K562 (cell line): ENCODE measurements at regions not wholly inside any gene's neighbourhood (a gene's known extent, or its start where the extent isn't known, plus 50 kb on each side); places are given as distances from the start of the nearest gene placed in this dataset.
A peak's percentile ranks its signal among the peaks of the same experiment; 100 is the strongest.

Source experiments
- ATAC-seq: fragments of 200-7000 bp; cut with Tn5 transposase; 3 replicates; pipeline ENCODE4 v1.9.1; 2020; ENCODE audit warnings: moderate library complexity
- BruUV-seq: library from RNA; stranded (reverse); fragments of 400-500 nt; replicated peaks from 2 replicates; lab custom pipeline; 2021; lab: Mats Ljungman, UMichigan
- CTCF ChIA-PET: fragments of 300-600 bp; formaldehyde crosslinking; extraction: SDS; loops from one replicate; lab custom pipeline; 2021; ENCODE audit warnings: low intra/inter-chr PET ratio; lab: Yijun Ruan, JAX
- POLR2A ChIA-PET: fragments of 300-600, 350-650 bp; sonication (Branson Sonifier 250); formaldehyde crosslinking; extraction: SDS; loops from one replicate; lab custom pipeline; 2021; ENCODE audit warnings: antibody characterized with exemption, inconsistent platforms; lab: Yijun Ruan, JAX
- DNase-seq, 4 experiments: peaks; one replicate each; pipeline versions ENCODE4 v3.0.0 to v3.0.0-alpha.2; 2011 to 2018; ENCODE audit warnings: low spot score in 3 of 4, mixed read lengths in 3 of 4; ENCODE audit errors: extremely low read depth in 1 of 4
- FAIRE-seq: peaks from 2 replicates; lab custom pipeline; 2011; peaks lifted over from hg19 to GRCh38; lab: Jason Lieb, UNC
- H2AFZ ChIP-seq: 2 replicates; pipeline ENCODE4 v1.6.0; 2011; ENCODE audit warnings: low read depth, low read length, control low read depth, inconsistent platforms
- H3K27ac ChIP-seq: fragments of 200-600 bp; 3 replicates; pipeline ENCODE4 v1.8.0; 2011; ENCODE audit warnings: low read depth, mild to moderate bottlenecking, control low read depth, inconsistent platforms, low read length, moderate library complexity, mixed read lengths; ENCODE audit errors: extremely low read depth
- H3K27me3 ChIP-seq, 2 experiments: fragments of 300-600 bp in 1 of 2; 2 replicates in 1 of 2; 3 replicates in 1 of 2; pipeline versions ENCODE4 v1.6.0 to v1.8.0; 2011; ENCODE audit warnings: inconsistent platforms in 2 of 2, low read length in 2 of 2, mild to moderate bottlenecking in 1 of 2, mixed read lengths in 1 of 2, moderate library complexity in 1 of 2; ENCODE audit not compliant: control insufficient read depth in 2 of 2, insufficient read depth in 2 of 2
- H3K36me3 ChIP-seq: fragments of 300-600 bp; 3 replicates; pipeline ENCODE4 v1.8.0; 2011; ENCODE audit warnings: mild to moderate bottlenecking, low read length, inconsistent platforms; ENCODE audit not compliant: control insufficient read depth, insufficient read depth
- H3K4me1 ChIP-seq, 2 experiments: fragments of 200-600 bp in 1 of 2; replicated peaks in 1 of 2; 2 replicates in 1 of 2; 3 replicates in 1 of 2; pipeline versions ENCODE4 v1.5.1 to v1.8.0; 2011; ENCODE audit warnings: inconsistent platforms in 2 of 2, low read length in 2 of 2, mild to moderate bottlenecking in 1 of 2, mixed read lengths in 1 of 2, moderate library complexity in 1 of 2; ENCODE audit not compliant: control insufficient read depth in 2 of 2, insufficient read depth in 2 of 2
- H3K4me2 ChIP-seq: 2 replicates; pipeline ENCODE4 v1.6.1; 2011; ENCODE audit warnings: low read length, control low read depth, inconsistent platforms, mixed read lengths; ENCODE audit not compliant: insufficient read depth
- H3K4me3 ChIP-seq: fragments of 200-600 bp; sonication (generic), shearing (Covaris generic); 2 replicates; pipeline ENCODE4 v1.5.1; 2016; ENCODE audit warnings: control low read depth, inconsistent platforms
- H3K79me2 ChIP-seq: fragments of 200-600 bp; 3 replicates; pipeline ENCODE4 v1.8.0; 2011; ENCODE audit warnings: low read length, inconsistent platforms; ENCODE audit not compliant: control insufficient read depth, insufficient read depth
- H3K9ac ChIP-seq, 2 experiments: 2 replicates each; pipeline versions ENCODE4 v1.6.0 to v1.6.1; 2011; ENCODE audit warnings: low read depth in 2 of 2, low read length in 2 of 2, control low read depth in 1 of 2, inconsistent platforms in 1 of 2, mild to moderate bottlenecking in 1 of 2, mixed read lengths in 1 of 2; ENCODE audit not compliant: insufficient read depth in 1 of 2
- H3K9me1 ChIP-seq: one replicate; pipeline ENCODE4 v1.6.0; 2011; ENCODE audit warnings: inconsistent platforms, mild to moderate bottlenecking, low read length, moderate library complexity; ENCODE audit not compliant: control insufficient read depth, insufficient read depth
- H3K9me3 ChIP-seq: replicated peaks from 2 replicates; pipeline ENCODE4 v1.5.1; 2011; ENCODE audit warnings: low read depth, low read length, inconsistent platforms; ENCODE audit not compliant: control insufficient read depth, insufficient read depth
- H4K20me1 ChIP-seq: replicated peaks from 2 replicates; pipeline ENCODE4 v1.6.1; 2011; ENCODE audit warnings: low read length, inconsistent platforms, mixed read lengths; ENCODE audit not compliant: control insufficient read depth, insufficient read depth
- GATA2 ChIP-seq: sonication (generic); formaldehyde crosslinking; IDR thresholded peaks from 2 replicates; pipeline ENCODE4 v1.4.0; 2020; ENCODE audit warnings: mild to moderate bottlenecking, missing genetic modification reagents
- RFX1 ChIP-seq: fragments of 450-650 bp; IDR thresholded peaks from 2 replicates; pipeline ENCODE4 v1.6.1; 2016; ENCODE audit warnings: mild to moderate bottlenecking, moderate library complexity
- ZNF263 ChIP-seq: sonication (generic); formaldehyde crosslinking; IDR thresholded peaks from 2 replicates; pipeline ENCODE4 v1.8.0; 2022; ENCODE audit warnings: mild to moderate bottlenecking, missing genetic modification reagents, borderline replicate concordance
- WGBS: fragments of 100-300 bp; shearing (Covaris generic); methylation state at CpG from one replicate; pipeline ENCODE4 v1.1.6; 2016; ENCODE audit warnings: low coverage, mixed read lengths; ENCODE audit not compliant: insufficient coverage; ENCODE audit errors: missing lambda C conversion rate; 5-methylcytosine and 5-hydroxymethylcytosine counted together
- in situ Hi-C: fragments of 300-500 bp; cut with MboI; formaldehyde crosslinking; loops from 4 replicates; pipeline ENCODE4 v1.15.0; 2018; ENCODE audit warnings: inconsistent platforms, mixed read lengths
- intact Hi-C: fragments of 100-400 bp; cut with micrococcal nuclease; formaldehyde crosslinking; loops from 2 replicates; pipeline ENCODE4 v1.14.2; 2022
- TF ChIP-seq, protein P1 (sequence below): sonication (generic); formaldehyde crosslinking; IDR thresholded peaks from 2 replicates; pipeline ENCODE4 v1.8.0; 2022; ENCODE audit warnings: missing genetic modification reagents, mild to moderate bottlenecking, borderline replicate concordance

GRCh38 chr2:187799601-187800000, 245.4 kb upstream of the TFPI start:
- FAIRE-seq (no peak), ATAC-seq (no peak), DNase-seq (no peak)
- Histone ChIP-seq H2AFZ (no peak overlapping the region), H3K9me1 (no peaks in the 10 kb centered on the region), H3K79me2 (no peaks in the 10 kb centered on the region), H3K4me2 (no peak overlapping the region), H3K4me3 (no peak overlapping the region), H3K9ac (no peak overlapping the region), H3K9me3 (no peaks in the 10 kb centered on the region), H3K36me3 (no peaks in the 10 kb centered on the region), H3K27me3 (no peaks in the 10 kb centered on the region), H3K27ac (no peak overlapping the region), H3K4me1 (no peaks in the 10 kb centered on the region), H4K20me1 (no peaks in the 10 kb centered on the region)
- in situ Hi-C loops (no loop called here), intact Hi-C loops (no loop called here)
- ChIA-PET POLR2A (no interaction called here), CTCF (no interaction called here)
- 12% methylated on average over 5 of the region's 5 CpGs for WGBS
- BruUV-seq, result no TSS peak
- TF ChIP-seq, protein P1, sequence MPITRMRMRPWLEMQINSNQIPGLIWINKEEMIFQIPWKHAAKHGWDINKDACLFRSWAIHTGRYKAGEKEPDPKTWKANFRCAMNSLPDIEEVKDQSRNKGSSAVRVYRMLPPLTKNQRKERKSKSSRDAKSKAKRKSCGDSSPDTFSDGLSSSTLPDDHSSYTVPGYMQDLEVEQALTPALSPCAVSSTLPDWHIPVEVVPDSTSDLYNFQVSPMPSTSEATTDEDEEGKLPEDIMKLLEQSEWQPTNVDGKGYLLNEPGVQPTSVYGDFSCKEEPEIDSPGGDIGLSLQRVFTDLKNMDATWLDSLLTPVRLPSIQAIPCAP (CRISPR knock-in tag), result no peak
- TF ChIP-seq RFX1, result peak; percentile 45
- no peak for TF ChIP-seq GATA2 (CRISPR knock-in tag)

DNA sequence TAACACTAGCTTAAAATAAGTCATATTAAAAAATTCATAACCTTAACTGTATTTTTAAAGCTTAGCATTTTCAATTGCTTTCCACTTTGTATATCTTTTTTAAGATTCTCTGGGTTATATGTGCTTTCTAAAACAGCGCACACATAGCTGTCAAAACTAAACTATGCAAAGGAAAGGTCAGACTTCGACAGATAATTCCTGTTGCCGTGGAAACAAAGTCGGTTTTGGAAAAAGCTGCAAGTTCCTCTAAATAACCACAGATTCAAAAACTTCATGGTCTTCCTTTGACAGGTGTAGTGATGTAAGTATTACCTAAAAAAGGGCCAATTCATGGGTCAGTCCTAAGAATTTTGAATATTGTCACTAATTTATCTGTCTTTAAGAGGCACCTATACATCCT, 249.6 kb upstream of the TFPI start:
- 0 out of 2 replicates have a peak, but pooled peaks cover 2% of the 10 kb centered on the region for H3K9me3 ChIP-seq
- ATAC-seq, result no peak
- H3K4me1 ChIP-seq, result no peaks in the 10 kb centered on the region
- no peak overlapping the region for H3K4me2 ChIP-seq
- H3K4me3 ChIP-seq, result no peak overlapping the region
- H3K36me3 ChIP-seq, result no peaks in the 10 kb centered on the region
- ChIA-PET CTCF (no interaction called here), POLR2A (no interaction called here)
- no peaks in the 10 kb centered on the region for H3K79me2 ChIP-seq
- H4K20me1 ChIP-seq, result no peaks in the 10 kb centered on the region
- H2AFZ ChIP-seq, result no peak overlapping the region
- H3K9ac ChIP-seq, result no peak overlapping the region
- no TSS peak for BruUV-seq
- WGBS, result 3% methylated on average over 4 of the region's 4 CpGs
- H3K9me1 ChIP-seq, result no peaks in the 10 kb centered on the region
- no peak overlapping the region for H3K27ac ChIP-seq
- DNase-seq, result no peak
- no peak for FAIRE-seq
- intact Hi-C loops, result no loop called here
- no peak for TF ChIP-seq ZNF263
- 0 out of 2 replicates have a peak, but pooled peaks have one; percentile 18 for TF ChIP-seq RFX1
- in situ Hi-C loops, result no loop called here
- no peaks in the 10 kb centered on the region for H3K27me3 ChIP-seq
